Activated naive CD8-positive, alpha-beta T cell (primary cell): ENCODE measurements at regions not wholly inside any gene's neighbourhood (a gene's known extent, or its start where the extent isn't known, plus 50 kb on each side); places are given as distances from the start of the nearest gene placed in this dataset.

Experiments
- H3K27ac Mint-ChIP-seq: one replicate; pipeline ENCODE4 v1.8.0; 2021; ENCODE audit warnings: mixed read lengths
- H3K27me3 Mint-ChIP-seq: one replicate; pipeline ENCODE4 v1.8.0; 2021; ENCODE audit warnings: mixed read lengths
- H3K36me3 Mint-ChIP-seq: one replicate; pipeline ENCODE4 v1.8.0; 2021; ENCODE audit warnings: mixed read lengths
- H3K4me1 Mint-ChIP-seq: one replicate; pipeline ENCODE4 v1.8.0; 2021; ENCODE audit warnings: low read depth, mixed read lengths
- H3K4me3 Mint-ChIP-seq: one replicate; pipeline ENCODE4 v1.8.0; 2021; ENCODE audit warnings: mild to moderate bottlenecking, mixed read lengths
- H3K9me3 Mint-ChIP-seq: one replicate; pipeline ENCODE4 v1.8.0; 2021; ENCODE audit warnings: low read depth, mixed read lengths

- H3K27ac Mint-ChIP-seq: no peak overlapping the region
- H3K9me3 Mint-ChIP-seq: no peaks in the 10 kb centered on the region
- no peaks in the 10 kb centered on the region for H3K27me3 Mint-ChIP-seq
- H3K36me3 Mint-ChIP-seq: no peaks in the 10 kb centered on the region
- H3K4me3 Mint-ChIP-seq: no peak overlapping the region
- no peaks in the 10 kb centered on the region for H3K4me1 Mint-ChIP-seq
These were observed 121.6 kb upstream of the IGFBP7 start for GRCh38 chr4:57231781-57232180.

GRCh38 chr4:57220734-57221133 lies 110.5 kb upstream of the IGFBP7 start:
- Mint-ChIP-seq H3K9me3 (no peaks in the 10 kb centered on the region), H3K4me3 (no peak overlapping the region), H3K4me1 (no peaks in the 10 kb centered on the region), H3K36me3 (no peaks in the 10 kb centered on the region), H3K27me3 (no peaks in the 10 kb centered on the region), H3K27ac (no peak overlapping the region)

GRCh38 chr4:57220172-57220571 lies 110.0 kb upstream of the IGFBP7 start:
- no peaks in the 10 kb centered on the region for H3K27me3 Mint-ChIP-seq
- H3K9me3 Mint-ChIP-seq: no peaks in the 10 kb centered on the region
- no peaks in the 10 kb centered on the region for H3K36me3 Mint-ChIP-seq
- H3K27ac Mint-ChIP-seq: no peak overlapping the region
- no peak overlapping the region for H3K4me3 Mint-ChIP-seq
- H3K4me1 Mint-ChIP-seq: no peaks in the 10 kb centered on the region

GRCh38 chr4:57219431-57219830 lies 109.2 kb upstream of the IGFBP7 start:
- H3K4me1 Mint-ChIP-seq: no peaks in the 10 kb centered on the region
- no peak overlapping the region for H3K27ac Mint-ChIP-seq
- H3K27me3 Mint-ChIP-seq: no peaks in the 10 kb centered on the region
- H3K4me3 Mint-ChIP-seq: no peak overlapping the region
- no peaks in the 10 kb centered on the region for H3K36me3 Mint-ChIP-seq
- no peaks in the 10 kb centered on the region for H3K9me3 Mint-ChIP-seq

DNA sequence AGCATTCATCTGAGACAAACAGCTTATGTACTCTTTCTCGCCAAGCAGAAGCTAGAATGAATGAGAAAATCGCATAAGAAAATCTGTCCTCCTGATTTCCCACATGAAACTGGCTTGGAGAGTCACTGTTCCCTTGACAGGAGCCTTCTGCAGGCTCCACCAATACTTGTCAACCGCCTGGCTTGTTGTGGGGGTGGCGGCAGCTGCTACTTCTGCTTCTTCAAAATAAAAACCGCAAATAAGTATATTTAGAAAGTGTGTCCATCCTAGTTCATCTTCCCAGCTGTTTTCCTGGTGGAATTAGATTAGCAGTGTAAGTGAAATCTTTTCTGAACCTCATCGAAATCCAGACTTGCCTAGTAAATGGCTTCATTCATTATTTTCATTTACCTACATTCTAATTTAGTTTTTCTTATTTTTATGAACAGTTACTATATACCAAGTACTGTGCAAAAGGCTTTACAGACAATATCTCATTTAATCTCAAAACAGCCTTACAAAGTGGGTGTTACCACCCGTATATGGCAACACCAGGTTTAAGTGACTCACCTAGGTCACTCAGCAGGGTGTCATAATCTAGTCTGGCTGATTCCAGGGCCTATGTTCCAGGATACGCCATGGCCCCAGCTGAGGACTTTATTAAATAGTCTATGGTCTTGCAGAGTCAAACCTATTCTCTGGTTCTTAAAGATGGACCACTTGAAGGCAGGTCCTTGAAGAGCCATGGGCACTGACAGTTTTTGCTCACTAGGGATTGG lies 104.6 kb upstream of the IGFBP7 start:
- H3K4me1 Mint-ChIP-seq: no peaks in the 10 kb centered on the region
- H3K27ac Mint-ChIP-seq: no peak overlapping the region
- no peaks in the 10 kb centered on the region for H3K9me3 Mint-ChIP-seq
- H3K36me3 Mint-ChIP-seq: no peaks in the 10 kb centered on the region
- no peaks in the 10 kb centered on the region for H3K27me3 Mint-ChIP-seq
- no peak overlapping the region for H3K4me3 Mint-ChIP-seq

DNA sequence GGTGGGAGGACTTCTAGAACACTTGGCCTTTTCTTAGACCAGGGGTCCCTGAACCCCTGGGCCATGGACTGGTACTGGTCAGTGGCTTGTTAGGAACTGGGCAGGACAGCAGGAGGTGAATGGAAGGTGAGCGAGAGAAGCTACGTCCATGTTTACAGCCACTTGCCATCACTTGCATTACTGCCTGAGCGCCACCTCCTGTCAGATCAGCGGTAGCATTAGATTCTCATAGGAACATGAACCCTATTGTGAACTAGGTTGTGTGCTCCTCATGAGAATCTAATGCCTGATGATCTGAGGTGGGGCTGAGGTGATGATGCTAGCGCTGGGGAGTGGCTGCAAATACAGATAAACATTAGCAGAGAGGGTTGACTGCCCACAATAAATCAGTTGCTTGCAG lies 100.9 kb upstream of the IGFBP7 start:
- H3K27ac Mint-ChIP-seq: no peak overlapping the region
- H3K36me3 Mint-ChIP-seq: no peaks in the 10 kb centered on the region
- no peaks in the 10 kb centered on the region for H3K9me3 Mint-ChIP-seq
- H3K4me3 Mint-ChIP-seq: no peak overlapping the region
- no peaks in the 10 kb centered on the region for H3K4me1 Mint-ChIP-seq
- no peaks in the 10 kb centered on the region for H3K27me3 Mint-ChIP-seq

DNA sequence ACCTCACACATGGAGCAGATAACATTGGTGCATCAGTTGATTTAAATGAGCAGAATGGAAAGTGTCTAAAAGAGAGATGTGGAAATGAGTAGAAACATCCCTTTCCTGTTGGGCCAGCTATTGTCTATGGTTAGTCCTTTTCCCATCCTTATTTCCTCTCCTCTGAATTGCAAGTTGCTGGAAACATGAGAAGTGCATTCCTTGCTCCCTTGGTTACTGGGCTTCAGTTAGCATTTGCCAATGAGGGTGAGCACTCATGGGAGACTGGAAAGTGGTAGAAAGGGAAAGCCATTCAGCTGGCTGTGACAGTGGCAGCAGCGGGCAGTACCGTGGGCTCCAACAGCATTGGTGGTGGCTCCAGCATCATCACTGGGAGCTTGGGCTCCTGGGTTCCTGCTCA lies 96.0 kb upstream of the IGFBP7 start:
- Mint-ChIP-seq H3K27ac (no peak overlapping the region), H3K27me3 (no peaks in the 10 kb centered on the region), H3K9me3 (no peaks in the 10 kb centered on the region), H3K4me3 (no peak overlapping the region), H3K36me3 (no peaks in the 10 kb centered on the region), H3K4me1 (no peaks in the 10 kb centered on the region)

DNA sequence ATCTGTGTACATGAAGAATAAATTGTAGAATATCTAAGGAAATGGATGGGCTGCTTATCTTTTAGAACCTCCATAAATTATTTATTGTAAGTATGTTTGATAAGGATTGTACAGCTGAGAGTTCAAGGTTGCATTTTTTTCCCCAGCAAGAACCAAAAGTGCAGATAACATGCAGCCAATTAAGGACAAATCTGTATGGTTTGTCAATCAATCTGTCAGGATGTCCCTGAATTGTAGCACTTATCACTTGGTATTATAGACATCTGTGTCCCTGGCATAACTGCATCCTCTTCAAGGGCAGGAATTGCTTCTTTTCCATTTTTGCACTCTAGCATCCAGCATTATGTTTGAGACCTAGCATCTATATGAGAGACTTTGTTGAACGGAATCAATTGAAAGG lies 95.4 kb upstream of the IGFBP7 start:
- no peaks in the 10 kb centered on the region for H3K9me3 Mint-ChIP-seq
- no peaks in the 10 kb centered on the region for H3K27me3 Mint-ChIP-seq
- no peak overlapping the region for H3K4me3 Mint-ChIP-seq
- H3K36me3 Mint-ChIP-seq: no peaks in the 10 kb centered on the region
- H3K27ac Mint-ChIP-seq: no peak overlapping the region
- no peaks in the 10 kb centered on the region for H3K4me1 Mint-ChIP-seq

GRCh38 chr4:57200799-57201327 lies 90.7 kb upstream of the IGFBP7 start:
- Mint-ChIP-seq H3K27ac (no peak overlapping the region), H3K9me3 (no peaks in the 10 kb centered on the region)

DNA sequence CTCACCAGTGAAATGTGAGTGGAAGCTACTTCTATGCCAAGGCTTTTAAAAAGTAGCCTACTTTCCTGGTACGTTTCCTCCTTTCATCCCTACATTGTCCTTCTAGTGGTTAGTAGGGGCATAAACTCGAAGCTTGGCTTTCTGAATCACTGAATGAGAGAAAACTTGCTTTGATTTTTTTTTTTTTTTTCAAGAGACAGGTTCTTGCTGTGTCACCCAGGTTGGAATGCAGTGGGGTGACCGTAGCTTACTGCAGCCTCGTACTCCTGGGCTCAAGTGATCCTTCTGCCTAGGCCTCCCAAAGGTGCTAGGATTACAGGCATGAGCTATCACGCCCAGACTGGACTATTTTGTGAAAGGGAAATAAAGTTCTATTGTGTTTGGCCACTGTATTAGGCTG lies 89.1 kb upstream of the IGFBP7 start:
- Mint-ChIP-seq H3K4me3 (no peak overlapping the region), H3K9me3 (no peaks in the 10 kb centered on the region), H3K27ac (no peak overlapping the region), H3K4me1 (no peaks in the 10 kb centered on the region), H3K27me3 (peaks cover 3% of the 10 kb centered on the region), H3K36me3 (no peaks in the 10 kb centered on the region)

More at GRCh38 chr4:57200799-57201327, 90.7 kb upstream of the IGFBP7 start:
- H3K36me3 Mint-ChIP-seq: no peaks in the 10 kb centered on the region
- no peaks in the 10 kb centered on the region for H3K4me1 Mint-ChIP-seq
- no peak overlapping the region for H3K4me3 Mint-ChIP-seq
- H3K27me3 Mint-ChIP-seq: peaks cover 2% of the 10 kb centered on the region

GRCh38 chr4:57195622-57196021 lies 85.4 kb upstream of the IGFBP7 start:
- H3K36me3 Mint-ChIP-seq: no peaks in the 10 kb centered on the region
- no peak overlapping the region for H3K27ac Mint-ChIP-seq
- peaks cover 13% of the 10 kb centered on the region for H3K27me3 Mint-ChIP-seq
- no peaks in the 10 kb centered on the region for H3K9me3 Mint-ChIP-seq
- no peak overlapping the region for H3K4me3 Mint-ChIP-seq
- H3K4me1 Mint-ChIP-seq: no peaks in the 10 kb centered on the region

DNA sequence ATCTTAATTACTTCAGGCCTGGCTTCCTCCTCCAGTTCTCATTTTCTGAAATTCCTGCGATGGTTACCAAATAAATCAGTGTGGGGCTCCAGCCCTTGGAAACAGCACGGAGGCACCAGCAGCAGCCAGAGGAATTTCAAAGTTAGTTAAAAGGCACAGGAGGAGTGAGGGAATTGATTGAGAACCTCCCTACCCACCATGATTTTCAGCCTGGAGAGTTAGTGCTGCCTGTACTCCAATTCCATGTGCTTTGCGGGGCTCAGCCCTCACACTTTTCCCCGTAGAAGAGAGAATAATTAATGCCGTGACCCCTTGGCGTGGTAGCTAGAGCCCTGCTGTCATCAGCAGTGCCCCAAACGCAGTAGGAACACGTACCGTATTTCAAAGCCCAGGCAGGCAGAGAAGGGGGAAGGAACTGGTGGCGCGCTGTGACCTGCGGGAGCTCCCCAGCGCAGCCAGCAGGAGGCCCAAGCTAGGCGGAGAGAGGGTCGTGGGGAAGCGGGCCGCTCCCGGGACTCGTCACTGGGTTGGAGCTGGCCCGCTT lies 84.0 kb upstream of the IGFBP7 start:
- Mint-ChIP-seq H3K9me3 (no peaks in the 10 kb centered on the region), H3K36me3 (no peaks in the 10 kb centered on the region), H3K27me3 (peaks cover 13% of the 10 kb centered on the region), H3K4me3 (no peak overlapping the region), H3K4me1 (no peaks in the 10 kb centered on the region), H3K27ac (no peak overlapping the region)

- no peaks in the 10 kb centered on the region for H3K36me3 Mint-ChIP-seq
- H3K27me3 Mint-ChIP-seq: peaks cover 13% of the 10 kb centered on the region
- H3K4me3 Mint-ChIP-seq: no peak overlapping the region
- H3K9me3 Mint-ChIP-seq: no peaks in the 10 kb centered on the region
- no peaks in the 10 kb centered on the region for H3K4me1 Mint-ChIP-seq
- no peak overlapping the region for H3K27ac Mint-ChIP-seq
These were observed 83.1 kb upstream of the IGFBP7 start for GRCh38 chr4:57193209-57193810.

DNA sequence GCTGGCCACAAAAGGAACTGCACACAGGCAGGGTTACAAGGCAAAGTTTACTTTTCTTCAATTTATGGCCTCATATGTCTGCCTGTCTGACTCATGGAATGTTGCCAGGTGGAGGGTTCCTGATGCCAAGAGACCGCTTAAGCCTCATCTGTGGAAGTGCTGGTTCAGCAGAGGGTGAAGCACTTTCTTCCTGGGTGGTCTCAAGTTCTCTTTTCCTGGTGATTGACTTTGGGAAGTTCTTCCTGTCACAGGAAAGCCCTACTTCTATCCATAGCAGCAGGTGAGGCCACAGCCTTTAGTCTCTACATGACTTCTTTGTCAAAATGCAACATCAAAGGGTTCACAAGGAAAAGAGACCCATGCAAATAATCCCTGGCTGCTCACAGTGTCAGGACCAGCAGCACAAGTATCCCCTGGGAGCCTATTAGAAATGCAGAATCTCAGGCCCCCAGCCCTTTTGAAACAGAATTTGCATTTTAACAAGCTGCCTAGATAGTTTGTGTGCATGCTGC lies 81.4 kb upstream of the IGFBP7 start:
- H3K9me3 Mint-ChIP-seq: no peaks in the 10 kb centered on the region
- H3K36me3 Mint-ChIP-seq: no peaks in the 10 kb centered on the region
- H3K4me3 Mint-ChIP-seq: no peak overlapping the region
- H3K27me3 Mint-ChIP-seq: peaks cover 11% of the 10 kb centered on the region
- H3K4me1 Mint-ChIP-seq: no peaks in the 10 kb centered on the region
- no peak overlapping the region for H3K27ac Mint-ChIP-seq
